Gastroesophageal sphincter (tissue), 3 donors: ENCODE measurements at regions not wholly inside any gene's neighbourhood (a gene's known extent, or its start where the extent isn't known, plus 50 kb on each side); places are given as distances from the start of the nearest gene placed in this dataset.

Experiments used
- CTCF ChIP-seq, 4 experiments: fragments of 200-600 bp in 2 of 4; fragments of 450-650 bp in 2 of 4; sonication (generic) in 1 of 4; IDR thresholded peaks; one replicate each; pipeline ENCODE4 v1.5.1; 2017 to 2019; ENCODE audit warnings: antibody characterized with exemption in 4 of 4, mild to moderate bottlenecking in 2 of 4, moderate library complexity in 2 of 4
- POLR2AphosphoS5 ChIP-seq: sonication (generic); formaldehyde crosslinking; IDR thresholded peaks from one replicate; pipeline ENCODE4 v1.6.1; 2017; ENCODE audit warnings: antibody characterized with exemption

DNA sequence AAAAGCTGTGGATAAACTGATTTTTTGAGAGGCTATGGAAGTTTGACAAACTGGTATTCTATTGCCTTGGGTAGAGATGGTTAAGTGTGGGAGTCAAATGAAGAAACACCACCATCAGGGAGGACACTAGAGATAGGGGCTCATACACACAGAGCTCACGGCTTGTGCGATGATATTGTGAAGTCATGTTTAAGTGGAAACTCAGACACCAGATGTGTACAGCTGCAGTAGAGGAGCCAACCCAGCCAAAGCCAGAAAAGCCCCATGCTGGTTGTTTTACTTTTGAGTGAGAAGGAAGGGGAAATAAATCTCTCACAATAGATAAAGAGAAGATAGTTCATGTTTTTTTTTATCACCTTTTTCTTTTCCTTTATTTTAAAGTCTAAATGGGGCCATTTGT, 377.7 kb downstream of the DMRT2 start:
- TF ChIP-seq CTCF (IDR thresholded peaks at IDR 0.05) = no peak
- no peak for TF ChIP-seq POLR2AphosphoS5
